ENCODE measurements at regions not wholly inside any gene's neighbourhood (a gene's known extent, or its start where the extent isn't known, plus 50 kb on each side); places are given as distances from the start of the nearest gene placed in this dataset.
"Not testable (repeated sequence)": the region's sequence is repeated elsewhere in the genome, so short reads cannot be mapped to it uniquely, and the experiment has no call there.

DNA sequence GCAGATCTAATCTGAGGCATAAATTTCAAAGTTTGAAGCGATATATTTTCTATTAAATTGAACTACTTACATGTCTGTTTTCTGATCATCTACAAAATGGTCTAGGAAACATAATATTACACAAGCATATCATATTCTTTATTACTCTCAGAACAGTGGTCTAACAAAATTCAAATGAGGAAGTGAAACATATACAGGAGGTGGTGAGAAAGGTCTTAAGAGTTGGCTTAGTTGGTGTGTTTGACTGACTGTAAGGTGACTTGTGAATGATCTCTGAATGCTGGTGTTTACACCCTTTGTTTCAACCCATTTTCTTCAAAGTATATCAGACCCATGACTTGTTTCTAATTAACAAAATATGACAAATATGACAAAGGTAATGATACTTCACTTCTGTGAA lies 1156.8 kb downstream of the SLC16A7 start:
- Histone ChIP-seq H3K9me3 (ENCODE audit: control insufficient read depth in 2 of 2, insufficient read depth in 1 of 2, low read depth in 1 of 2, low read length in 1 of 2) (no peaks in the 10 kb centered on the region), H3K27me3 (ENCODE audit: control insufficient read depth in 1 of 2, insufficient read depth in 2 of 2, low read length in 2 of 2) (no peaks in the 10 kb centered on the region), H3K27ac (ENCODE audit: low read depth in 2 of 2, low read length in 1 of 2) (no peak overlapping the region), H3K4me3 (ENCODE audit: low read depth in 1 of 2, low read length in 2 of 2) (no peak overlapping the region), H3K36me3 (ENCODE audit: control insufficient read depth in 2 of 2, insufficient read depth in 2 of 2, low read length in 1 of 2) (no peaks in the 10 kb centered on the region), H3K4me1 (ENCODE audit: control insufficient read depth in 2 of 2, insufficient read depth in 2 of 2, low read length in 1 of 2) (no peaks in the 10 kb centered on the region)
- 89 to 91% methylated on average over 1 of the region's 1 CpG for WGBS, 2 donors

DNA sequence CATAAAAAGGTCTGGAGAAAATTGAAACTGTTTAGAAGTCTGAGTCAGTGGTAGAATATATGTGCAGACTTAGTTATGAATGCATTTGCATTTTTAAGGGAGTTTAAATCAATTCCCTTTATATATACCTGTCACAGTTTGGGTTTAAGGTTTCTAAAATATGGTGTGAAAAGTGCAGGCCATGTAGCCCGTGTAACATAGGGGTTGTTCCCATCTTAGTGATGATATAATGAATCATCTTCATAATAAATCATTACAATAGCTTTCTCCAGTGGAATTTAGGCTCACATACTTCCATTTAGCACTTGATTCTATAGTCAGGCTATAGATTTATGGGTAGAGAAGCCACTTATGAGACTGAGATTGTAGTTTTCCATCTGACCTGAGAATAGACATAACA lies 1162.4 kb downstream of the SLC16A7 start:
- no peaks in the 10 kb centered on the region for H3K36me3 ChIP-seq (ENCODE audit: control insufficient read depth in 2 of 2, insufficient read depth in 2 of 2, low read length in 1 of 2)
- 43 to 46% methylated on average over 1 of the region's 1 CpG for WGBS, 2 donors
- no peaks in the 10 kb centered on the region for H3K9me3 ChIP-seq (ENCODE audit: control insufficient read depth in 2 of 2, insufficient read depth in 1 of 2, low read depth in 1 of 2, low read length in 1 of 2)
- no peak overlapping the region for H3K27ac ChIP-seq (ENCODE audit: low read depth in 2 of 2, low read length in 1 of 2)
- no peaks in the 10 kb centered on the region for H3K27me3 ChIP-seq (ENCODE audit: control insufficient read depth in 1 of 2, insufficient read depth in 2 of 2, low read length in 2 of 2)
- no peaks in the 10 kb centered on the region for H3K4me1 ChIP-seq (ENCODE audit: control insufficient read depth in 2 of 2, insufficient read depth in 2 of 2, low read length in 1 of 2)
- H3K4me3 ChIP-seq (ENCODE audit: low read depth in 1 of 2, low read length in 2 of 2) = no peak overlapping the region

DNA sequence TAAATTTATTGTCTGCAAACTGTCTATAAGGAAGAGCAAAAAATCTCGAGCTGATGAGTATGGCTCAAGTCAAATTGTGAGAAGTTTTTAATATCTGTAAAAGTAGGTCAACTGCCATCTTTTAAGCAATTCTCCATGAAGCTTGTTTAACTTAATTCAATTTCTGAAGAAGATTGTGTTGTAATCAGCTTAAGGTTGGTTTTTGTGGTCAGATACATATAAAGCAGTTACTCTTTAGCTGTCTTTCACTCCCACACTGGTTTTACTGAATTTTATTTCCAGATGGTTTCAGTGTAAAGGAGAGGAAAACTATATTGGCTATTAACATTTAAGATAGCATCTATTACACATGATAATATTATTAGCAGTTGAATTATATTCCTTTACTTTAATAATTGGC lies 1165.1 kb downstream of the SLC16A7 start:
- Histone ChIP-seq H3K4me3 (ENCODE audit: low read depth in 1 of 2, low read length in 2 of 2) (no peak overlapping the region), H3K9me3 (ENCODE audit: control insufficient read depth in 2 of 2, insufficient read depth in 1 of 2, low read depth in 1 of 2, low read length in 1 of 2) (no peaks in the 10 kb centered on the region), H3K4me1 (ENCODE audit: control insufficient read depth in 2 of 2, insufficient read depth in 2 of 2, low read length in 1 of 2) (no peaks in the 10 kb centered on the region), H3K36me3 (ENCODE audit: control insufficient read depth in 2 of 2, insufficient read depth in 2 of 2, low read length in 1 of 2) (no peaks in the 10 kb centered on the region), H3K27me3 (ENCODE audit: control insufficient read depth in 1 of 2, insufficient read depth in 2 of 2, low read length in 2 of 2) (no peaks in the 10 kb centered on the region), H3K27ac (ENCODE audit: low read depth in 2 of 2, low read length in 1 of 2) (no peak overlapping the region)
- WGBS, 2 donors = 45 to 57% methylated on average over 1 of the region's 1 CpG

DNA sequence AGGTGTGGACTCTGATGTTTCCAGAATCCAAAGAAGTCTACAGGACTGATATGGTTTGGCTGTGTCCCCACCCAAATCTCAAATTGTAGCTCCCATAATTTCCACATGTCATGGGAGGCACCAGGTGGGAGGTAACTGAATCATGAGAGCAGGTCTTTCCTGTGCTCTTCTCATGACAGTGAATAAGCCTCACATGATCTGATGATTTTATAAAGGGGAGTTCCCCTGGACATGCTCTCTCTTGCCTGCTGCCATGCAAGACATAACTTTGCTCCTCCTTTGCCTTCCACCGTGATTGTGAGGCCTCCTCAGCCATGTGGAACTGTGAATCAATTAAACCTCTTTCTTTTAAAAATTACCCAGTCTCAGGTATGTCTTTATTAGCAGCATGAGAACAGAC lies 1205.3 kb downstream of the SLC16A7 start:
- not testable (repeated sequence) for H3K4me1 ChIP-seq (ENCODE audit: control insufficient read depth in 2 of 2, insufficient read depth in 2 of 2, low read length in 1 of 2)

DNA sequence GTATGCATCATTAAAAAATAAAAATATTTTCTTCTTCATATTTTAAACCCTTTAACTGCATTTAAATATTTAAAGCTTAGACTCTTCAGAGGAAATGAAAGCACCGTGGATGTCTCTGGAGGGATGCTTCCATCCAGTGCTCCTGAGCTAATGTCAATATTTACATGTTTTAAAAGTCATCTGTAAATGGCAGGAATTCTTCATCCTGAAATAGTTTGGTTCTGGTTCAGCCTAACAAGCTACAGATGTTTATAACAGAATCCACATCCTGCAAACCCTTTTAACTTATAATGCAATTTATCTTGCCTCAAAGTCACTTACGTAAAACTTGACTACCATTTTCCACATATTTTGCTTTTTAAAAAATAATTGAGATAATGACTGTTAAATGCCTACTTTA lies 1207.3 kb downstream of the SLC16A7 start:
- no peaks in the 10 kb centered on the region for H3K9me3 ChIP-seq (ENCODE audit: control insufficient read depth in 2 of 2, insufficient read depth in 1 of 2, low read depth in 1 of 2, low read length in 1 of 2)
- no peaks in the 10 kb centered on the region for H3K36me3 ChIP-seq (ENCODE audit: control insufficient read depth in 2 of 2, insufficient read depth in 2 of 2, low read length in 1 of 2)
- H3K4me3 ChIP-seq (ENCODE audit: low read depth in 1 of 2, low read length in 2 of 2) = no peak overlapping the region
- no peaks in the 10 kb centered on the region for H3K4me1 ChIP-seq (ENCODE audit: control insufficient read depth in 2 of 2, insufficient read depth in 2 of 2, low read length in 1 of 2)
- WGBS, 2 donors = 22 to 35% methylated on average over 2 of the region's 2 CpGs
- H3K27ac ChIP-seq (ENCODE audit: low read depth in 2 of 2, low read length in 1 of 2) = no peak overlapping the region
- H3K27me3 ChIP-seq (ENCODE audit: control insufficient read depth in 1 of 2, insufficient read depth in 2 of 2, low read length in 2 of 2) = no peaks in the 10 kb centered on the region

More for the DNA sequence above, 1205.3 kb downstream of the SLC16A7 start:
- H3K36me3 ChIP-seq (ENCODE audit: control insufficient read depth in 2 of 2, insufficient read depth in 2 of 2, low read length in 1 of 2); H3K27me3 ChIP-seq (ENCODE audit: control insufficient read depth in 1 of 2, insufficient read depth in 2 of 2, low read length in 2 of 2); H3K9me3 ChIP-seq (ENCODE audit: control insufficient read depth in 2 of 2, insufficient read depth in 1 of 2, low read depth in 1 of 2, low read length in 1 of 2); H3K27ac ChIP-seq (ENCODE audit: low read depth in 2 of 2, low read length in 1 of 2); H3K4me3 ChIP-seq (ENCODE audit: low read depth in 1 of 2, low read length in 2 of 2): not testable (repeated sequence)
- WGBS, 2 donors = 45 to 46% methylated on average over 1 of the region's 1 CpG

DNA sequence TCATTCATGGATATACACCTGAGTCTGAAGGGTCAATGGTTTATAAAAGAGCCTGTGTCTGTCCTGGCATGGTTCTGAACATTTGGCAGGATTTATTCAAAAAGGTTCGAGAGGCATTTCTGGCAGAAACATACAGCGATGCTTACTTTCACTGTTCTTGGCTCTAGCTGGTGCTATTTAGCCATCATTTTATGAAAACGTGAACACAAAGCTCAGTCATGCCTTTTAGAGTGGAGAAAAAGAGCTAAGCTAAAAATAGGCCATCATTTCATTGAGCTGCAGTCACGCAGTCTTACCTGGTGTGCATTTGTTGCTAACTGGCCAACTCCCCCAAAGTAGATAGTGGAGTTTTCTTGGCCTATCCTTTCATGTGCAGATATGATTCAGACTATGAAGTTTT lies 1209.5 kb downstream of the SLC16A7 start:
- no peak overlapping the region for H3K4me3 ChIP-seq (ENCODE audit: low read depth in 1 of 2, low read length in 2 of 2)
- 49 to 56% methylated on average over 4 of the region's 4 CpGs for WGBS, 2 donors
- H3K36me3 ChIP-seq (ENCODE audit: control insufficient read depth in 2 of 2, insufficient read depth in 2 of 2, low read length in 1 of 2) = no peaks in the 10 kb centered on the region
- no peaks in the 10 kb centered on the region for H3K27me3 ChIP-seq (ENCODE audit: control insufficient read depth in 1 of 2, insufficient read depth in 2 of 2, low read length in 2 of 2)
- H3K9me3 ChIP-seq (ENCODE audit: control insufficient read depth in 2 of 2, insufficient read depth in 1 of 2, low read depth in 1 of 2, low read length in 1 of 2) = no peaks in the 10 kb centered on the region
- H3K27ac ChIP-seq (ENCODE audit: low read depth in 2 of 2, low read length in 1 of 2) = no peak overlapping the region
- no peaks in the 10 kb centered on the region for H3K4me1 ChIP-seq (ENCODE audit: control insufficient read depth in 2 of 2, insufficient read depth in 2 of 2, low read length in 1 of 2)

DNA sequence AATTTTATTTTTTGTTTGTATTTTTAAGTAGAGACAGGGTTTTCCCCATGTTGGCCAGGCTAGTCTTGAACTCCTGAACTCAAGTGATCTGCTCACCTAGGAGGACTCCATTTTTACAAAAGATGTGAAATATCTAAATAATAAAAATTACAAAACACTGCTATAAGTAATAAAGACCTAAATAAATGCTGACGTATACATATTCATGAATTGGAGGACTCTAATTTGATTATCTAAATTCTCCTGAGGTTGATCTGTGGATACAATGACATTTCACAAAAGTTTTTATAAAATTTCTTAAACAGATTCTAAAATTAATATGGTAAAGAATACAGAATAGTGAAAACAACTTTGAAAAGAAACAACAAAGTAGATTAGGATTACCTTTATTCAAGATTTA lies 1224.0 kb downstream of the SLC16A7 start:
- no peak overlapping the region for H3K4me3 ChIP-seq (ENCODE audit: low read depth in 1 of 2, low read length in 2 of 2)
- H3K36me3 ChIP-seq (ENCODE audit: control insufficient read depth in 2 of 2, insufficient read depth in 2 of 2, low read length in 1 of 2) = no peaks in the 10 kb centered on the region
- H3K9me3 ChIP-seq (ENCODE audit: control insufficient read depth in 2 of 2, insufficient read depth in 1 of 2, low read depth in 1 of 2, low read length in 1 of 2) = peaks cover 0 to 3% of the 10 kb centered on the region in 2 donors
- H3K27ac ChIP-seq (ENCODE audit: low read depth in 2 of 2, low read length in 1 of 2) = no peak overlapping the region
- no peaks in the 10 kb centered on the region for H3K27me3 ChIP-seq (ENCODE audit: control insufficient read depth in 1 of 2, insufficient read depth in 2 of 2, low read length in 2 of 2)
- no peaks in the 10 kb centered on the region for H3K4me1 ChIP-seq (ENCODE audit: control insufficient read depth in 2 of 2, insufficient read depth in 2 of 2, low read length in 1 of 2)
- WGBS, 2 donors = 95 to 98% methylated on average over 1 of the region's 1 CpG

DNA sequence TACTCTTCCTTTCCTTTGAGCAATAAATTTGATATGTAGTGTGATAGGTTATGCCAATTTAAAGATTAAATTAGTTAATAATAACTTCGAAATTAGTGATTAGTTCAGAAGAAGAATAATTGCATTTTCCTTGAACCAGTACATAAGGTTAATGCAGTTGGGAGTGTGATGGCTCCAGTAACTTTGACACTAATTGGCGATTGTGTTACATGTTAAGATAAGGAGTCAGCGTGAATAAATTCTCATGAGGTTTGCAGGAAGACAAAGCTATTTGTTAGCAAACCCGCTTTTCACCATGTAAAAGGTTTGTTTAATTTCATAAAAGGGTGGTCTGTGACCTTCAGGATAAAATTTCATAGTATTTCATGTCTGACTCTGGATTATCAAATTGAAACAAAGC lies 1226.8 kb downstream of the SLC16A7 start:
- Histone ChIP-seq H3K27ac (ENCODE audit: low read depth in 2 of 2, low read length in 1 of 2) (no peak overlapping the region), H3K36me3 (ENCODE audit: control insufficient read depth in 2 of 2, insufficient read depth in 2 of 2, low read length in 1 of 2) (no peaks in the 10 kb centered on the region), H3K4me3 (ENCODE audit: low read depth in 1 of 2, low read length in 2 of 2) (no peak overlapping the region), H3K27me3 (ENCODE audit: control insufficient read depth in 1 of 2, insufficient read depth in 2 of 2, low read length in 2 of 2) (no peaks in the 10 kb centered on the region), H3K9me3 (ENCODE audit: control insufficient read depth in 2 of 2, insufficient read depth in 1 of 2, low read depth in 1 of 2, low read length in 1 of 2) (peaks cover 0 to 3% of the 10 kb centered on the region in 2 donors), H3K4me1 (ENCODE audit: control insufficient read depth in 2 of 2, insufficient read depth in 2 of 2, low read length in 1 of 2) (no peaks in the 10 kb centered on the region)
- WGBS, 2 donors = 58 to 66% methylated on average over 4 of the region's 4 CpGs

DNA sequence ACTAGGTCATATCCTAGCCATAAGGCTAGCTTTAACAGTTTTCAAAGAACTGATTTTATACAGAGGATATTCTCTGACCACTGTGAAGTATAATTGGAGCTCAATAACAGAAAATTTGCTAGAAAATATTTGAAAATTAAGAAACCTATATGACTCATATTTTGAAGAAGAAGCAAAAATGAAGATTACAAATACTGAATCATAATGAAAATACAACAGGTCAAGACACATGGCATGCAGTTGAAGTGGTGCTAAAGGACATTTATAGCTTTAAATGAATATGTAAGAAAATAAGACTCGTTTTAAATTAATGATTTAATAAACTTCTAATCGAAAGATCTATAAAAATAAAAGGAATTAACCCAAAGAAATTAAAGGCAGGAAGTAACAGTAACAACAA lies 1234.6 kb downstream of the SLC16A7 start:
- Histone ChIP-seq H3K27me3 (ENCODE audit: control insufficient read depth in 1 of 2, insufficient read depth in 2 of 2, low read length in 2 of 2) (no peaks in the 10 kb centered on the region), H3K36me3 (ENCODE audit: control insufficient read depth in 2 of 2, insufficient read depth in 2 of 2, low read length in 1 of 2) (no peaks in the 10 kb centered on the region), H3K27ac (ENCODE audit: low read depth in 2 of 2, low read length in 1 of 2) (no peak overlapping the region), H3K4me3 (ENCODE audit: low read depth in 1 of 2, low read length in 2 of 2) (no peak overlapping the region), H3K9me3 (ENCODE audit: control insufficient read depth in 2 of 2, insufficient read depth in 1 of 2, low read depth in 1 of 2, low read length in 1 of 2) (no peaks in the 10 kb centered on the region), H3K4me1 (ENCODE audit: control insufficient read depth in 2 of 2, insufficient read depth in 2 of 2, low read length in 1 of 2) (no peaks in the 10 kb centered on the region)
- WGBS, 2 donors = 67 to 72% methylated on average over 2 of the region's 2 CpGs

DNA sequence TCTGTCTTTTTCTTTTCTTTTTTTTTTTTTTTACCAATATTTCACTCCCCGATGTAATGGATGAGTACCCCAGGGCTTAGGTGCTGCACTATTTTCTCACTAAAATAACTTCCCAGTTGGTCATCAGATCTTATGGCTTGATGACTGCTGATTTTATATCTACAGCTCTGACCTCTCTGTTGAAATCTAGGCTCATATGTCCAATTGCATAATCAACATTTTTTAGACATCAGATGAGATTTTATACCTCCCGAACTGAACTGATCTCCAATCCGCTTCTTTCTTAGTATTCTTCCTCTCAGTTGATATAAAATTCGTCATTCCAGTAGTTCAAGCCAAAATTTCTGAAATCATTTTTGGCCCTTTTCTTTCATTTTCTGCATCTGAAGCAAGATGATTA lies 1236.5 kb downstream of the SLC16A7 start:
- no peak overlapping the region for H3K27ac ChIP-seq (ENCODE audit: low read depth in 2 of 2, low read length in 1 of 2)
- no peaks in the 10 kb centered on the region for H3K4me1 ChIP-seq (ENCODE audit: control insufficient read depth in 2 of 2, insufficient read depth in 2 of 2, low read length in 1 of 2)
- no peak overlapping the region for H3K4me3 ChIP-seq (ENCODE audit: low read depth in 1 of 2, low read length in 2 of 2)
- no peaks in the 10 kb centered on the region for H3K36me3 ChIP-seq (ENCODE audit: control insufficient read depth in 2 of 2, insufficient read depth in 2 of 2, low read length in 1 of 2)
- H3K9me3 ChIP-seq (ENCODE audit: control insufficient read depth in 2 of 2, insufficient read depth in 1 of 2, low read depth in 1 of 2, low read length in 1 of 2) = no peaks in the 10 kb centered on the region
- WGBS, 2 donors = 78 to 80% methylated on average over 4 of the region's 4 CpGs
- no peaks in the 10 kb centered on the region for H3K27me3 ChIP-seq (ENCODE audit: control insufficient read depth in 1 of 2, insufficient read depth in 2 of 2, low read length in 2 of 2)
